T1000 (cell line): ENCODE measurements at regions not wholly inside any gene's neighbourhood (a gene's known extent, or its start where the extent isn't known, plus 50 kb on each side); places are given as distances from the start of the nearest gene placed in this dataset.
A peak's percentile ranks its signal among the peaks of the same experiment; 100 is the strongest.

ENCODE experiments used
- DNase-seq: peaks from one replicate; lab custom pipeline; 2025; ENCODE audit warnings: mixed read lengths; lab: John Stamatoyannopoulos, UW

DNA sequence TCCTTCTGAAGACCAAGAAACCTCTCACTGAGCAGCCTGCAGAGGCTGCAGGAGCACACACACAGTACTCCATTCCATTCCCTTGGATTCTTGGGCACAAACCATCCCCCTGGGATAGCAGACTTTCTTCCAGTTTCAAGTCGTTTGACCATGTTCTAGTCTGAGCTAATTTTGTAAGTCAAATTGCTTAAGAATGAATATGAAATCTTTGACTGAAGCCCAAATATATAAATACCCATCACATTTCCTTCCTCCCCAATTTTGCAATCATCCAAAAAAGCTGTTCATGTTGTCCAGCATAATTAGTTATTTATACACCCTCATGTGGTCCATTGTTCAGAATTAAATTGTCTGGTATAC, 231.2 kb upstream of the TPRG1 start:
- no peak for DNase-seq

- DNase-seq, result no peak
These were observed 230.7 kb upstream of the TPRG1 start for GRCh38 chr3:188941103-188941502.

GRCh38 chr3:188942191-188942590, 229.6 kb upstream of the TPRG1 start:
- DNase-seq, result no peak

- no peak for DNase-seq
These were observed 228.2 kb upstream of the TPRG1 start for GRCh38 chr3:188943591-188943990.

DNA sequence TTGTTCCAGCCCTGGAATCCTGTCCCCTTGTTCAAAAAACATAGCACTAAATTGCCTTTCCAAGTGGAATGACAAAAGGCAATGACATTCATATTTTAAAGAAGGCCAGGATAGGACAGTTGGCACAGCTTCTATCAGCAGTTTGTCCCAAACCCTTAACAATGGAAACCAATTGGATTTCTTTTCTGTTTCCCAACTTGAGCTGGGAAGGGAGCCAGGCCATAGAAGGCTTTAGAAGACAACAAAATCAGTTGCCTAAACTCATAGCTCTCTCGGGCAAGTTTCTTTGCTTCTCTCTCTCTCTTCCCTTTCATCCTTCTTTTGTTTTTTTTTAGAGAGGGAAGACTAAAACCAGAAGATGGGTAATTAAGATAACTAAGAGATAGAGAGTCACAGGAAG, 227.7 kb upstream of the TPRG1 start:
- no peak for DNase-seq

- no peak for DNase-seq
These were observed 225.2 kb upstream of the TPRG1 start for GRCh38 chr3:188946351-188947240.

GRCh38 chr3:188947401-188948280, 224.1 kb upstream of the TPRG1 start:
- DNase-seq, result peak; percentile 35

- DNase-seq, result peak; percentile 17
These were observed 223.3 kb upstream of the TPRG1 start for GRCh38 chr3:188948281-188948996.

DNA sequence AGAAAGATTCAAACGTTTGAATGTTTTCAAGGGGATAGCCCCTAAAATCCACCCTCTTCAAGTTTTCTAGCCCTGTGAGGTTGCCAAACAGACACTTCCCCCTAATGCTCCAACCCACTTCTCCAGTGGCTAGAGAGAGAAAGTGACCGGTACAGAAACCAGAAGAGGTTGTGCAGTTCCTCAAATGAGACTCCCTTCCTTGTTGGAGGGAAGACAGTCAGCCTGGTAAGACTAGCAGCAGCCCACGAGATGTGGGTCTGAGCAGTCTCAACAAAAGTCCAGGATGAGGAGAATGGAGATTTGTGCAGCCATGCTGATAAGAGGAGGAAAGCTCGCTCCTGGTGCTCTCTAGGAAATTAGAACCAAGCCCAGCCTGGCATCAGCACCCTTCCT, 222.8 kb upstream of the TPRG1 start:
- DNase-seq, result no peak

- no peak for DNase-seq
These were observed 222.3 kb upstream of the TPRG1 start for GRCh38 chr3:188949456-188949855.

DNA sequence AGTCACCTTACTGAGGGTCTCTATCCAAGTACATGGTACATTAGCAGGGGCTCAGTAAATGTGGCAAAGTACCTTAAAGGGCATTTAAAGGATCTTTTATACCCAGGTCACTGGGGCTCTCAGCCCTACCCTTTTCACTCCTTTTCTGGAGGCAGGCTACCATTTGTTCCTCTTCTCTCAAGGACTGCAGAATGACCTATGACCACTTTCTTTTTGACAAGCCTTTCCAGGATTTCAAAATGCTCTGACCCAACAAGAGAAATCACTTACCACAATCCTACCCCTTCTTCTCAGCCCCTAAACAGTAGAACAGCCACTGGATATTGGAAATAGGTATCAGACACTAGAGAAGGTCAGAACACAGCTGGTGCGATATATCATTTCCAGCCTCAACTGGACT, 221.8 kb upstream of the TPRG1 start:
- DNase-seq, result no peak

DNA sequence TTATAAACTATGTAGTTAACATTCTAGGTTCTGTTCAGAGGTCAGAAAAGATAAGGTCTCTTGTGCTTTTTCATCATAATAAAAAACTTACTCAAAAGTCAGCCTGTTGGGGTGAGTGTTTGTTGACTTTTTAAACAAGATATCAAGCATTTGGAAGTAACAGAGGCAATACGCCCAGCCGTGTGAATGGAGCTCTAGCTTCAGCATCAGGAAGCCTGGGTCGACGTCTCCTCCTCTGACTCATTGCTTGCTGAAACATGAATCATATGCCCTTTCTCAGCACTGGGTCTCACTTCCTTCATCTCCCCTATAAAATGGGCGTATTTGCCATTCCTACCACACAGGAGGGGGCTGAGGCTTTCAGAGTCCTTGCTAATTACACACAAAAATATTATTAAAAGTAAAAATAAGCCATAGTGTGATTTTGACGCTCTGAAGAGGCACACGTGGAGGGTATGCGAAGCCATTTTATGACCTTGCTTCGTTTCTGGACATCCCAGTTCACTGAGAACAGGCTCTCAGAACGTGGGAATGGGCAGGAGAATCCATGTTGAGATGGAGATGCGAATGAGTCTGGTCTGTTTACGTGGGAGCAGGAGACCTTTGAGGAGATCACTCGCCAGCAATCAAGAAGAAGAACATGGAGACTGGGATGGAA, 220.8 kb upstream of the TPRG1 start:
- peak; percentile 55 for DNase-seq

- no peak for DNase-seq
These were observed 220.0 kb upstream of the TPRG1 start for GRCh38 chr3:188951734-188952133.

DNA sequence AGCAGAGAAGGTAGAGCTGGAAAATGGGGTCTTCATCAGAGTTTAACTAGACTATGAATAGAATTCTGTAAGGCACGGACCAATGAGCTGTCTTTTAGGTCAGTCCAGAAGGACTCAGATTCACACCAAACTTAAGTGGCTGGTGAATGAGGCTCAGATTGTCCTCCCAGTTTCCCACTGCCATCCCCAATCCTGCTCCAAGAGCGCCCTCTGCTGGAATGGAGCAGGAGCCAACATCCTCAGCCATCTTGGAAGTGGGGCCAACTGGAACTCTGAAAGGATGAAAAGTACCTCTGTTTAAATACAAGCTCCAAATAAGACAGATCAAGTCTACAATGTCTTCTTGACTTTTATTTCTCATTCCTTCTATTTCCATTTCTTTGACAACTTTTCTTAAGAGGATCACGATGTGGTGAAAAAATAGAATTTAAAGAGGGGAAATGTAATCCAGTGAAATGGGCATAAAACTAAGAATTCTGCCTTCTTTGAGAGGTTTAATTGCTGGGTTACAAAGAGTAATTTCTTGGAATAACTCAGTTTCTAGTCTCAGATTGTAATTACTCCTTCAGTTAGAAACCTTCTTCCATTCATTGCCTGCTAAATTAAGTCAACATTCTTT, 217.1 kb upstream of the TPRG1 start:
- DNase-seq, result peak; percentile 79

GRCh38 chr3:188955919-188956318, 215.9 kb upstream of the TPRG1 start:
- no peak for DNase-seq

DNA sequence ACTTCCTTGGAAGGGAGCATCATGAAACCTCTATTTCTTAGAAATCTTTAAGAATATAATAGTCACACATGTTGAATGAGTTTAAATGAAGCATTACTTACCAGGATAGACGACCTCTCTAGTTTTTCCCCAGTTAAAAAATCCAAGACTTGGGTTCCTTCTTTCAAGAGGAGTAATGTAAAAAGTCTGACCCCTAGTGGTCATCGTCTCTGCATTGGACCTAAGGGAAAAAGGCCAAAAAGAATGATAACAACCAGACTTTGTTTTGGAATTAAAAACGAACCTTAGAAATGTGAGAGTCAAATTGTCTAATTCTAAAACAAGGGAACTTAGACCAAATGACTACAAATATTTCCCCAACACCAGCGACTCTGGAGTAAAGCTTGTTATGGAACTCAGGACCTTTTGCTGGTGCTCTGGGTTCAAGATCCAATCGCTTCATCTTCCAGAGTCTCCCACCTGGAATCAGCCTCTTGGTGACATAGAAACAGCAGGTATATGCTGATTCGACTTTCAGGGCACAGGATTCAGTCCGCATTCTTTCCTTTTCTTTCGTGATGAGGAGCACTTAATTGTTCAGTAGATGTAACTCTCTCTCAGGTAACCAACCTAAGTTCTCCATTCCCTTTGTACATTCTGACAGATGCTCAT, 214.8 kb upstream of the TPRG1 start:
- DNase-seq, result no peak

GRCh38 chr3:188959013-188959412, 212.8 kb upstream of the TPRG1 start:
- no peak for DNase-seq

DNA sequence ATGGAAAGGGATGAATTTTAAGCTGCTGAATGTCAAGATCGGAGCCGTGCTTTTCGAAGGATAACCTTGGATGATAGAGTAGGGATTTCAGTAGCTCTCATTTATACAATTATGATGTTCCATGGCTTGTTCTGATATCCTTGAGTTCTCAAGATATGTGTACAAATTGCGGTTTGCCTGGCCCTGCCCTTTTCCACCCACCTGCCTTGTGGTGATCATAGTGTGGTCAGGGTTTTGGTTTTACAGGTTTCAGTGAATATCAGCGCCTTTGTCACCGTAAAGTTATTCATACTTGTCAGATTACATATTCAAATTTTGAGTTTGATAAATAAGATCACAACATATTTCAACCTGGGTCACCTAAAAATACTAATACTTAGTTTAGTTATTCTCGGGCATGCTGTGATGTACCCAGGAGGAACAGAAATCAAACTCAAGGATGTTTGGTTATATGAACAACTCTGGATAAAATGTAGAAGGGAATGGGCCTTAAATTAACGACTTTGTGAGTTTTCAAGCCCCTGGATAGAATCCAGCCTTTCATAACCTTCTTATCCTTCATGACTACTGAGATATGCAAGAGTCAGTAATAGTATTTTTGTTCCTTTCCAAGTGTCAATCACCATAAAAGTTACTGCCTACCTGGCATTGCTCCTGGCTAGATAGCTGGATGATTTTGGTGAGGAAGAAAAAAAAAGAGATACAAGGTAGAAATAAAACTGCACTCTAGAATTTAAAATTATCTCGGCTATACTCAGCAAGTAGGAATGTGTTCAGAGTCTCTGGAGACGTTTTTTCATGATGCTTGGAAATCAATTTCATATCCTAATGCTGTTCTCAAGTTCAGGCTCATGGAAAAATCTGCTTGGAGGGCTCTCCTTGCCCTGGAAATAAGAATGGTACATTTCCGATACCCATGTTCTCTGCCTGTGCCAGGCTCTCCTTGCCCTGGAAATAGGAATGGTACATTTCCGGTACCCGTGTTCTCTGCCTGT, 209.2 kb upstream of the TPRG1 start:
- DNase-seq, result no peak

GRCh38 chr3:188964957-188965356, 206.8 kb upstream of the TPRG1 start:
- no peak for DNase-seq

GRCh38 chr3:188972310-188972709, 199.5 kb upstream of the TPRG1 start:
- DNase-seq, result no peak
